ENCODE measurements at regions not wholly inside any gene's neighbourhood (a gene's known extent, or its start where the extent isn't known, plus 50 kb on each side); places are given as distances from the start of the nearest gene placed in this dataset.
"Not testable (repeated sequence)": the region's sequence is repeated elsewhere in the genome, so short reads cannot be mapped to it uniquely, and the experiment has no call there.

GRCh38 chr3:124651416-124651815 is 78.8 kb upstream of the UMPS start:
- DNase-seq = not testable (repeated sequence)

- DNase-seq = no peak
Measured at GRCh38 chr3:124652009-124652408, 78.2 kb upstream of the UMPS start.

GRCh38 chr3:124653071-124653796 is 77.0 kb upstream of the UMPS start:
- DNase-seq = no peak

- DNase-seq = no peak
Measured at GRCh38 chr3:124653797-124654469, 76.3 kb upstream of the UMPS start.

- no peak for DNase-seq
Measured at GRCh38 chr3:124654470-124654845, 75.8 kb upstream of the UMPS start.

GRCh38 chr3:124656531-124656930 is 73.7 kb upstream of the UMPS start:
- DNase-seq = no peak

- DNase-seq = no peak
Measured at GRCh38 chr3:124657138-124657537, 73.1 kb upstream of the UMPS start.

GRCh38 chr3:124658270-124658669 is 72.0 kb upstream of the UMPS start:
- DNase-seq = no peak

GRCh38 chr3:124659175-124659574 is 71.1 kb upstream of the UMPS start:
- no peak for DNase-seq

GRCh38 chr3:124660599-124660998 is 69.7 kb upstream of the UMPS start:
- DNase-seq = no peak

- no peak for DNase-seq
Measured at GRCh38 chr3:124663690-124664089, 66.6 kb upstream of the UMPS start.

GRCh38 chr3:124664804-124665203 is 65.4 kb upstream of the UMPS start:
- DNase-seq = no peak

GRCh38 chr3:124666067-124666466 is 64.2 kb upstream of the UMPS start:
- DNase-seq = no peak

- no peak for DNase-seq
Measured at GRCh38 chr3:124669470-124669869, 60.8 kb upstream of the UMPS start.

- no peak for DNase-seq
Measured at GRCh38 chr3:124671106-124671505, 59.1 kb upstream of the UMPS start.

- DNase-seq = no peak
Measured at GRCh38 chr3:124674336-124674735, 55.9 kb upstream of the UMPS start.

GRCh38 chr3:124676236-124676635 is 54.0 kb upstream of the UMPS start:
- DNase-seq = no peak

GRCh38 chr3:124679048-124679638 is 51.1 kb upstream of the UMPS start:
- no peak for DNase-seq

Data from DMS 273 treated with DMSO at 0.1 percent for 48 hours (cell line).